Epidermal melanocyte (primary cell): ENCODE measurements at regions not wholly inside any gene's neighbourhood (a gene's known extent, or its start where the extent isn't known, plus 50 kb on each side); places are given as distances from the start of the nearest gene placed in this dataset.

ENCODE experiments used
- DNase-seq: peaks from one replicate; pipeline ENCODE4 v3.0.0; 2011; ENCODE audit warnings: low spot score; ENCODE audit not compliant: insufficient read length

- no peak for DNase-seq
Observed at GRCh38 chr11:104451197-104451893, 287.4 kb upstream of the PDGFD start.

- DNase-seq, result no peak
Observed at GRCh38 chr11:104443387-104443786, 279.4 kb upstream of the PDGFD start.

GRCh38 chr11:104442321-104442720 lies 278.4 kb upstream of the PDGFD start:
- no peak for DNase-seq

- DNase-seq, result no peak
Observed at GRCh38 chr11:104435494-104435893, 271.5 kb upstream of the PDGFD start.

- no peak for DNase-seq
Observed at GRCh38 chr11:104433751-104434150, 269.8 kb upstream of the PDGFD start.

DNA sequence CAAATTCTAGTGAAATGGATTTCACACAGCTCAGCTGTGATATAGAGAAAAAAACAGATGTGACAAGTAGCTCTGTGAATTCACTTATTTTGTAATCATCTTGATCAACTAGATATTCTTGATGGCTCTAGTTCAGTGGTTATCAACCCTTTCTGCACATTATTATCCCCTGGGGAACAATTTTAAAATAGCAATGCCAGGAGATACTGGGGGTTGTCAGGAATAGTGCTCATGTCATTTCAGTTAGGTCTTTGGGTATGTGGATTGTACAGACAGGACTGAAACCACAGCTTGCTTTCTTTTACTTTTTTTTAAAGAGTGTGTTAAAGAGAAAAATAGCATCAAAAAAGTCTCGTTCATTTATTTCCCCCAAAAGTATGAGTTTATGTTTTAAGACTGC lies 269.0 kb upstream of the PDGFD start:
- no peak for DNase-seq

DNA sequence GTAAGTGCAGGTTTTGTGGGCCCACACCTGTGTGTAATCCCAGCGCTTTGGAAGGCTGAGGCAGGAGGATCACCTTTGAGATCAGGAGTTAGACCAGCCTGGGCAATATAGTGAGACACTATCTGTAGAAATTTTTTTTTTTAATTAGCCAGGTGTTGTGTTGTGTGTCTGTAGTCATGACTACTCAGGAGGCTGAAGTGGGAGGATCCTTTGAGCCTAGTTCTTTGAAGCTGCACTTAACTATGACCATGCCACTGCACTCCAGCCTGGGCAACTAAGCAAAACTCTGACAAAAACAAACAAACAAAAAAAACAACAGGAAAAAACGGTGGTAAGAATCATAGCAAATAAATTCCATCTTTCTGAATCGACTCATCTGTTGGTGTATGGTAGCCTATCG lies 268.6 kb upstream of the PDGFD start:
- no peak for DNase-seq

DNA sequence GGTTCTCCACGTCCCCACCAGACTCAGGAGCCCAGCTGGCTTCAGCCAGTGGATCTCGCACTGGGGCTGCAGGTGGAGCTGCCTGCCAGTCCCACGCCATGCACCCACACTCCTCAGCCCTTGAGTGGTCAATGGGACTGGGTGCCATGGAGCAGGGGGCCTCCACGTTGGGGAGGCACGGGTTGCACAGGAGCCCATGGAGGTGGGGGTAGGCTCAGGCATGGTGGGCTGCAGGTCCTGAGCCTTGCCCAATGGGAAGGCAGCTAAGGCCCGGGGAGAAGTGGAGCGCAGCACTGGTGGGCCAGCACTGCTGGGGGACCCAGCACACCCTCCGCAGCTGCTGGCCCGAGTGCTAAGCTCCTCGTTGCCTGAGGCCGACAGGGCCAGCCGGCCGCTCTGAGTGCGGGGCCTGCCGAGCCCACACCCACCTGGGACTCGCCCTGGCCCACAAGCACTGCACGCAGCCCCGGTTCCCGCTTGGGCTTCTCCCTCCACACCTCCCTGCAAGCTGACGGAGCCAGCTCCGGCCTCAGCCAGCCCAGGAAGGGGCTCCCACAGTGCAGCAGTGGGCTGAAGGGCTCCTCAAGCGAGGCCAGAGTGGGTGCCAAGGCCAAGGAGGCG lies 258.5 kb upstream of the PDGFD start:
- no peak for DNase-seq

DNA sequence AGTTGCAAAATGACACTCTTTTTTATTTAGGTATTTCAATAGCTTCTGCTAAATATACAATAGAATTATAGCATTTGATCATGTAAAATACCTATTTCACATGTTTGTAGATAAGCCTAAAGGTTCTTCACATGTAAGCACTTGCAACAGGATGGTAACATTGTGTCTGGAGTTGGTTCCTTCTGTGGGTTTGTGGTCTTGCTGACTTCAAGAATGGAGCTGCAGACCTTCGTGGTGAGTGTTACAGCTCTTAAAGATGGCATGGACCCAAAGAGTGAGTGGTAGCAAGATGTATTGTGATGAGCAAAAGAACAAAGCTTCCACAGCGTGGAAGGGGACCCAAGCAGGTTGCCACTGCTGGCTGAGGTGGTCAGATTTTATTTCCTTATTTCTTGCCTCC lies 246.4 kb upstream of the PDGFD start:
- DNase-seq, result no peak

DNA sequence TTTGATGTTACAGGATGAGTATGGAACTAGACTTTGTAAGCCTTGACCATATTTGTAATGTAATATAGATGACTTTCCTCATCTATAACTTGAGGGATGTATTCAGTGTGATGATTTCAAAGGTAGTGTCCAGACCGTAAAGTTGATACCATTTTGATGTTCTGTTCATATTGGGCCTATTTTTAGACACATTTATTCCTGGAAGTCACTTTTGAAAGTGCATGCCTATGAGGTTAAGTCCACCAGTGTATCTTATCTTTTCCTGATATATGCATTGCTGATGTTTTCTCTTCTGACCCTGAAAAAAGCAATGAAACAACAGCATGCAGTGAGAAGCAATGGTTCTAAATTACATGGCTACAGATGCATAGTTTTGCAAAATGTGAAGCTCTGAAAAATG lies 244.7 kb upstream of the PDGFD start:
- DNase-seq, result no peak

- no peak for DNase-seq
Observed at GRCh38 chr11:104405277-104405676, 241.3 kb upstream of the PDGFD start.

DNA sequence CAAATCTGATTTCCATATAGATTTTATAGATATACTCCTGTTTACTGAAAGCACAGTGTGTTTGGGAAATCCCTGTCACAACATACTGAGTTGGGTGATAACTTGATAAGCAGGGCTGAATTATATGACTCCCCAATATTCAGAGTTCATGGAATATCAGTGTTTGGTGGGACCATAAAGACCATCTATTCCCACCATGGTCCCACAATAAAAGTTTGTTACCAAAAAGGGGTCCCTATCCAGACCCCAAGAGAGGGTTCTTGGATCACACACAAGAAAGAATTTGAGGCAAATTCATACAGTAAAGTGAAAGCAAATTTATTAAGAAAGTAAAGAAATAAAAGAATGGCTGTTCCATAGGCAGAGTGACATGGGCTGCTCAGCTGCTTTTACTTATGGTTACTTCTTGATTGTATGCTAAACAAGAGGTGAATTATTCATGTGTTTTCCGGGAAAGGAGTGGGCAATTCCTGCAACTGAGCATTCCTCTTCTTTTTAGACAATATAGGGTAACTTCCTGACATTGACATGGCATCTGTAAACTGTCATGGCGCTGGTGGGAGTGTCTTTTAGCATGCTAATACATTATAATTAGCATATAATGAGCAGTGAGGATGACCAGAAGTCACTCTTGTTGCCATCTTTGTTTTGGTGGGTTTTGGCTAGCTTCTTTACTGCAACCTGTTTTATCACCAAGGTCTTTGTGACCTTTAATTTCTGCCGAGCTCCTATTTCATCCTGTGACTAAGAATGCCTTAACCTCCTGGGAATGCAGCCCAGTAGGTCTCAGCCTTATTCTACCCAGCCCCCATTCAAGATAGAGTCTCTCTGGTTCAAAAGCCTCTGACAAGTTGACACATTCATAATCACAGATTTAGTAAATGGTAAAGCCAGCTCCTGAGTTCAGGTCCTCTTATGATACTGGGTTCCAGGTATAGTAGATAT lies 240.6 kb upstream of the PDGFD start:
- DNase-seq, result no peak

GRCh38 chr11:104402812-104403521 lies 239.0 kb upstream of the PDGFD start:
- no peak for DNase-seq

- DNase-seq, result no peak
Observed at GRCh38 chr11:104394508-104394907, 230.6 kb upstream of the PDGFD start.

DNA sequence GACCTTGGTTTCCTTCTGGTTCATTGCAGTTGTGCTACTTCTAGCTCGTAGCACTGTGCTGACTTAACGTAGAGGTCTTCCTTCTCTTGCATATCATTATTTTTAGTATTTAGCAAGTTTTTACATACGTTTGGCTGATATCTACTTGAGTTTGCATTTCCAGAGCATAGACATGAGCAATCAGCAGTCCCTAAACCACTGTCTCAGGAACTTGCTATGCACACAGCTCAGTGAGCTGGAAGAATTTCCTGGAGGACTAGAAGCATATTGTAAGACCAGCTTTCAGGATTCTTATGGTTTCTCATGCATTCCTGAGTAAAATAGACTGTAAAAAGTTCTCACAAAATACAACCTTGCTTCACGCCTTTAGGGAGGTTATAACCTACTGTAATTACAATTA lies 226.7 kb upstream of the PDGFD start:
- no peak for DNase-seq

DNA sequence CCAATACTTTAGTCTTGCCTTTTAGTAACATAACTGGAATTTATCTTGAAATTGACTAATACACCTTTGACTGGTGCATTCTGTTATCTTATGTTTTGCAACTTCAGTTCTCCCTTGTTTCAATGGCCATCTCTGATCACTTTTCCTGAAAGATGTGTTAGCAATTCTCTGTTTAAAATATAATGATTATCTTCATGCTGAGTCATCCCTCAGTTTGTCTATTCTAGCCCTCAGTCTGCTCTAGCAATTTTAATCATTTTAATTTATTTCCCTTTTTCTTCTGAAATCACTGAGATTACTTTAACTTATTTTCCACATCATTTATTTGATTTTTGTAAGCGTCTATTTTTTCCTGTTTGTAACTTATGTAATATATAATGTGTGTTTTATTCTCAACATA lies 221.9 kb upstream of the PDGFD start:
- no peak for DNase-seq

DNA sequence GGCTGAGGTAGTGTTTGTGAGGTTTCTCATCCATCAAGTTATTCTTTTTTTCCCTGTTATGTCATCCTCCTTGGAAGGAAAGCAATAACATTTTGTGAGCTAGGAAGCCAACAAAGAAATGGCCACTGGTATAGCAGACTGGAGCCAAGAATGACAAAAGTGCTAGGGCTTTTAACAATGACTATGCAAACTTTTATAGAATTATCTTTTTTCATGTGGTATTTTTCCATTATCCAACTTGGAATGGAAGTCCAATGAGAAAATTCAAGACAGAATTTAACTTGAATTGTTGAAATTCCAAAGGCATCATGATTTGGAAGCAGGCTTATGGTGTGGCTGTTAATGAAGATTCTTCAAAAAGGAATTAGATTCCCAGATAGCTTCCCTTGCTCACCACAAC lies 216.4 kb upstream of the PDGFD start:
- no peak for DNase-seq

- DNase-seq, result no peak
Observed at GRCh38 chr11:104372111-104372510, 208.2 kb upstream of the PDGFD start.

GRCh38 chr11:104370478-104370877 lies 206.5 kb upstream of the PDGFD start:
- DNase-seq, result no peak

GRCh38 chr11:104369761-104370160 lies 205.8 kb upstream of the PDGFD start:
- no peak for DNase-seq

- no peak for DNase-seq
Observed at GRCh38 chr11:104366321-104366734, 202.4 kb upstream of the PDGFD start.

DNA sequence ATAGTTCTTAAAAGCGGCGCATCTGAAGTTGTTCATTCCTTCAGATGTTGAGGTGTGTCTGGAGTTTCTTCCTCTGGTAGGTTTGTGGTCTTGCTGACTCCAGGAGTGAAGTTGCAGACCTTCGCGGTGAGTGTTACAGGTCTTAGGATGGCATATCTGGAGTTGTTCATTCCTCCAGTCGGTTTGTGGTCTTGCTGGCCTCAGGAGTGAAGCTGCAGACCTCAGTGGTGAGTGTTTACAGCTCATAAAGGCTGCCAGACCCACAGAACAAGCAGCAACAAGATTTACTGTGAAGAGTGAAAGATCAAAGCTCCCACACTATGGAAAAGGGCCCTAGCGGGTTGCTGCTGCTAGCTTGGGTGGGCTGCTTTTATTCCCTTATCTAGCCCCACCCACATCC lies 201.7 kb upstream of the PDGFD start:
- DNase-seq, result no peak
